NT2/D1 (cell line): ENCODE measurements at regions not wholly inside any gene's neighbourhood (a gene's known extent, or its start where the extent isn't known, plus 50 kb on each side); places are given as distances from the start of the nearest gene placed in this dataset.
"Not testable (repeated sequence)": the region's sequence is repeated elsewhere in the genome, so short reads cannot be mapped to it uniquely, and the experiment has no call there.

Experiments used
- SUZ12 ChIP-seq: IDR thresholded peaks from 2 replicates; pipeline ENCODE4 v1.6.1; 2011; ENCODE audit not compliant: insufficient read length, insufficient read depth; ENCODE audit errors: extremely low read depth
- ZNF274 ChIP-seq: IDR thresholded peaks from 2 replicates; pipeline ENCODE4 v1.6.1; 2011; ENCODE audit warnings: mild to moderate bottlenecking, low read depth, low read length

DNA sequence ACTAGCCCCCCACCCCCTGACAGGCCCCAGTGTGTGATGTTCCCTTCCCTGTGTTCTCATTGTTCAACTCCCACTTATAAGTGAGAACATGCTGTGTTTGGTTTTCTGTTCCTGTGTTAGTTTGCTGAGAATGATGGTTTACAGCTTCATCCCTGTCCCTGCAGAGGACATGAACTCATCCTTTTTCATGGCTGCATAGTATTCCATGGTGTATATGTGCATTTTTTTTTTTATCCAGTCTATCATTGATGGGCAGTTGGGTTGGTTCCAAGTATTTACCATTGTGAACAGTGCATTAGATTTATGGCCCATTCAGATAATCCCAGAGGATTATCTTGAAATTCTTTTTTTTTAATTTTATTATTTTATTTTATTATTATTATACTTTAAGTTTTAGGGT, 872.5 kb upstream of the ARRDC3 start:
- not testable (repeated sequence) for TF ChIP-seq ZNF274, SUZ12
